PFSK-1 (cell line): ENCODE measurements at regions not wholly inside any gene's neighbourhood (a gene's known extent, or its start where the extent isn't known, plus 50 kb on each side); places are given as distances from the start of the nearest gene placed in this dataset.

Experiments used
- FOXP2 ChIP-seq: optimal IDR thresholded peaks from 2 replicates; pipeline ENCODE3; 2011; ENCODE audit warnings: borderline replicate concordance, control low read depth, inconsistent platforms; ENCODE audit not compliant: insufficient read depth; ENCODE audit errors: extremely low read length, extremely low read depth
- POLR2AphosphoS5 ChIP-seq: IDR thresholded peaks from 2 replicates; pipeline ENCODE4 v1.6.1; 2012; ENCODE audit warnings: low read depth, mild to moderate bottlenecking, control low read depth, low read length, moderate library complexity
- SIN3A ChIP-seq: IDR thresholded peaks from 2 replicates; pipeline ENCODE4 v1.6.1; 2012; ENCODE audit warnings: mild to moderate bottlenecking, low read length, moderate library complexity, borderline replicate concordance; ENCODE audit not compliant: insufficient read depth
- TAF1 ChIP-seq: IDR thresholded peaks from 2 replicates; pipeline ENCODE4 v1.6.1; 2012; ENCODE audit warnings: low read length, control low read depth, borderline replicate concordance; ENCODE audit not compliant: insufficient read depth
- TF ChIP-seq, protein P1 (sequence below), 2 experiments: IDR thresholded peaks; 2 replicates each; pipeline versions ENCODE4 v1.6.1 to v1.8.0; 2011 to 2012; ENCODE audit warnings: low read depth in 2 of 2, low read length in 2 of 2, control low read depth in 1 of 2, inconsistent platforms in 1 of 2, mild to moderate bottlenecking in 1 of 2, moderate library complexity in 1 of 2; ENCODE audit not compliant: insufficient read depth in 1 of 2

DNA sequence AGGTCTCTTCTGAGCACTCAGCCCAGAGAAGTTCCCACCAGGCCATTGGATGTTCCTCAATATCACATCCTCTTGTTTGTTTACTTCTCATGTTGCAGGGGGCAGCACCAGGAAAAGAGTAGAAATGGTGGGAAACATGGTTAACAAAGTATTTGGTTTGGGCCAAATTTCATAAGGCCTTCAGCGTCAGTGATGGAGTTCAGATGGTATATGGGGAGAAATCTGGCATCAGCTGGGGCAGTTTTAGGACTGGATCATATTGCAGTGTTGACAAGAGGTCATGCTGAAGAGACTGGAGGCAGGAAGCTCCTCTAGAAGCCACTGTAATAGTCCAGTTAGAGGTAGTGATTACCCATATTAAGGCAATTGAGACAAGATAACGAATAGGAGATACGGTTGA, 200.0 kb downstream of the WDR11 start:
- TF ChIP-seq POLR2AphosphoS5: no peak
- TF ChIP-seq, protein P1, sequence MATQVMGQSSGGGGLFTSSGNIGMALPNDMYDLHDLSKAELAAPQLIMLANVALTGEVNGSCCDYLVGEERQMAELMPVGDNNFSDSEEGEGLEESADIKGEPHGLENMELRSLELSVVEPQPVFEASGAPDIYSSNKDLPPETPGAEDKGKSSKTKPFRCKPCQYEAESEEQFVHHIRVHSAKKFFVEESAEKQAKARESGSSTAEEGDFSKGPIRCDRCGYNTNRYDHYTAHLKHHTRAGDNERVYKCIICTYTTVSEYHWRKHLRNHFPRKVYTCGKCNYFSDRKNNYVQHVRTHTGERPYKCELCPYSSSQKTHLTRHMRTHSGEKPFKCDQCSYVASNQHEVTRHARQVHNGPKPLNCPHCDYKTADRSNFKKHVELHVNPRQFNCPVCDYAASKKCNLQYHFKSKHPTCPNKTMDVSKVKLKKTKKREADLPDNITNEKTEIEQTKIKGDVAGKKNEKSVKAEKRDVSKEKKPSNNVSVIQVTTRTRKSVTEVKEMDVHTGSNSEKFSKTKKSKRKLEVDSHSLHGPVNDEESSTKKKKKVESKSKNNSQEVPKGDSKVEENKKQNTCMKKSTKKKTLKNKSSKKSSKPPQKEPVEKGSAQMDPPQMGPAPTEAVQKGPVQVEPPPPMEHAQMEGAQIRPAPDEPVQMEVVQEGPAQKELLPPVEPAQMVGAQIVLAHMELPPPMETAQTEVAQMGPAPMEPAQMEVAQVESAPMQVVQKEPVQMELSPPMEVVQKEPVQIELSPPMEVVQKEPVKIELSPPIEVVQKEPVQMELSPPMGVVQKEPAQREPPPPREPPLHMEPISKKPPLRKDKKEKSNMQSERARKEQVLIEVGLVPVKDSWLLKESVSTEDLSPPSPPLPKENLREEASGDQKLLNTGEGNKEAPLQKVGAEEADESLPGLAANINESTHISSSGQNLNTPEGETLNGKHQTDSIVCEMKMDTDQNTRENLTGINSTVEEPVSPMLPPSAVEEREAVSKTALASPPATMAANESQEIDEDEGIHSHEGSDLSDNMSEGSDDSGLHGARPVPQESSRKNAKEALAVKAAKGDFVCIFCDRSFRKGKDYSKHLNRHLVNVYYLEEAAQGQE (IDR thresholded peaks at IDR 0.05; ENCODE audit: insufficient read depth in 1 of 2, low read depth in 2 of 2, low read length in 2 of 2): no peak
- no peak for TF ChIP-seq SIN3A
- TF ChIP-seq TAF1: no peak
- no peak for TF ChIP-seq FOXP2
